Peyer's patch (tissue), 4 donors: ENCODE measurements at regions not wholly inside any gene's neighbourhood (a gene's known extent, or its start where the extent isn't known, plus 50 kb on each side); places are given as distances from the start of the nearest gene placed in this dataset.
"Not testable (repeated sequence)": the region's sequence is repeated elsewhere in the genome, so short reads cannot be mapped to it uniquely, and the experiment has no call there.

Experiments used
- CTCF ChIP-seq, 6 experiments: fragments of 450-650 bp in 4 of 6; fragments of 200-600 bp in 2 of 6; sonication (generic) in 1 of 6; IDR thresholded peaks; one replicate each; pipeline ENCODE4 v1.5.1; 2017 to 2019; ENCODE audit warnings: antibody characterized with exemption in 6 of 6, mild to moderate bottlenecking in 3 of 6, moderate library complexity in 1 of 6
- POLR2A ChIP-seq, 2 donors: fragments of 450-650 bp; IDR thresholded peaks; one replicate each; pipeline ENCODE4 v1.5.1; 2017; ENCODE audit warnings: antibody characterized with exemption in 2 of 2, mild to moderate bottlenecking in 2 of 2, moderate library complexity in 2 of 2

GRCh38 chr7:67338545-67338944, 341.9 kb downstream of the TYW1 start:
- not testable (repeated sequence) for TF ChIP-seq CTCF, POLR2A (IDR thresholded peaks at IDR 0.05)
